ENCODE measurements at regions not wholly inside any gene's neighbourhood (a gene's known extent, or its start where the extent isn't known, plus 50 kb on each side); places are given as distances from the start of the nearest gene placed in this dataset.
A peak's percentile ranks its signal among the peaks of the same experiment; 100 is the strongest.

DNA sequence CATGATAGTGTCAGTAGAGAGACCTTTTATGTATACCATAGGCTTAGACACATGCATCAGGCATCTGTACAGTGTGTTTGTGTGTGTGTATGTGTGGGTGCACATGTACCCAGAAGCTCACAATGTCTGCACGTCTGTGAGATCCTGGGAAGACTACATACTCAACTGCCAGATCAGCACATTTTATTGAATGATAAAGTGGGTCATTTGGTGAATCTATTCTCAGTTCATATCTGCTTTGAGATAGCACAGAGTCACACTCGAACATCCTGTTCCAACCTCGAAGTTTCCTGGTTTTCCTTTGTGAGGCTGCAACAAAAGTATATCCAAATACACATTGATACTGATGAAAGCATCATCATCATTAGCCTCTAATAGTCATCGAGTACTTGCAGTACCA is 63.6 kb downstream of the MAF start:
- no TSS peak for BruUV-seq (replicated peaks)
- ATAC-seq (ENCODE audit: low read depth): no peak

More for the DNA sequence above, 63.6 kb downstream of the MAF start:
- no peaks in the 10 kb centered on the region for H3K27me3 ChIP-seq (ENCODE audit: control insufficient read depth, insufficient read depth, low read length)
- H3K14ac ChIP-seq (replicated peaks; ENCODE audit: low read depth, low read length): no peak overlapping the region
- H3K4me1 ChIP-seq (ENCODE audit: control insufficient read depth, insufficient read depth, low read length): no peaks in the 10 kb centered on the region
- H3K4ac ChIP-seq (ENCODE audit: low read depth, low read length): no peak overlapping the region
- H3K56ac ChIP-seq (ENCODE audit: extremely low read depth, insufficient read depth, low read length): no peak overlapping the region
- no peak overlapping the region for H4K5ac ChIP-seq (ENCODE audit: low read depth, low read length)
- dilution Hi-C loops (cut with HindIII; ENCODE audit: low sequenced_read_pairs, unreplicated experiment): no loop called here
- no peak overlapping the region for H2BK5ac ChIP-seq (ENCODE audit: low read depth, low read length, poor library complexity, severe bottlenecking)
- H3K23ac ChIP-seq (ENCODE audit: low read depth, low read length): no peak overlapping the region
- DNase-seq: no peak
- no CpG with 5 or more reads among the region's 4 CpGs for WGBS, 2 experiments (ENCODE audit: extremely low coverage in 2 of 2, insufficient read length in 1 of 2)
- no peak overlapping the region for H2AK5ac ChIP-seq (ENCODE audit: low read depth, low read length)
- H3K4me3 ChIP-seq (ENCODE audit: insufficient read depth, low read depth, low read length): no peak overlapping the region
- H2BK20ac ChIP-seq (ENCODE audit: low read depth, low read length): no peak overlapping the region
- no peak overlapping the region for H3K9ac ChIP-seq (ENCODE audit: low read depth, low read length)
- H3K9me3 ChIP-seq (ENCODE audit: control insufficient read depth, insufficient read depth, low read length): peaks cover 13% of the 10 kb centered on the region
- no peak overlapping the region for H3K18ac ChIP-seq (ENCODE audit: low read depth, low read length)
- no peaks in the 10 kb centered on the region for H3K9me1 ChIP-seq (ENCODE audit: insufficient read depth, low read length)
- no peak overlapping the region for H4K91ac ChIP-seq (ENCODE audit: insufficient read depth, low read depth, low read length)
- no peak overlapping the region for H2BK120ac ChIP-seq (ENCODE audit: low read depth, low read length)
- TF ChIP-seq CHD1 (IDR thresholded peaks at IDR 0.05; ENCODE audit: low read depth, low read length) (no peak), RCOR1 (IDR thresholded peaks at IDR 0.05; ENCODE audit: insufficient replicate concordance, low read length) (no peak), RAD21 (IDR thresholded peaks at IDR 0.05; ENCODE audit: low read length) (no peak), MAFK (IDR thresholded peaks at IDR 0.05; ENCODE audit: low read depth, low read length) (peak; percentile 46)
- no peak overlapping the region for H2BK15ac ChIP-seq (ENCODE audit: low read depth, low read length)
- H2AFZ ChIP-seq (replicated peaks; ENCODE audit: low read length, poor library complexity): no peak overlapping the region
- no peaks in the 10 kb centered on the region for H4K20me1 ChIP-seq (ENCODE audit: insufficient read depth, low read length)
- H3K36me3 ChIP-seq (ENCODE audit: control insufficient read depth, insufficient read depth, low read length): no peaks in the 10 kb centered on the region
- intact Hi-C loops (cut with micrococcal nuclease): no loop called here
- POLR2A ChIA-PET (ENCODE audit: unreplicated experiment): no interaction called here
- H3K79me1 ChIP-seq (ENCODE audit: low read depth in 1 of 2, low read length in 2 of 2): no peaks in the 10 kb centered on the region
- H2AK9ac ChIP-seq (replicated peaks; ENCODE audit: low read depth, low read length, poor library complexity): no peak overlapping the region
- no peak overlapping the region for H4K8ac ChIP-seq (ENCODE audit: low read depth in 2 of 2, low read length in 2 of 2)
- H3K27ac ChIP-seq (ENCODE audit: insufficient read depth, low read length): no peak overlapping the region
- H3K4me2 ChIP-seq (ENCODE audit: low read depth, low read length): no peak overlapping the region
- CTCF ChIA-PET: no interaction called here
- in situ Hi-C loops (cut with MboI; ENCODE audit: low sequenced_read_pairs): no loop called here
